Ishikawa (cell line): ENCODE measurements at regions not wholly inside any gene's neighbourhood (a gene's known extent, or its start where the extent isn't known, plus 50 kb on each side); places are given as distances from the start of the nearest gene placed in this dataset.

Source experiments
- CEBPB ChIP-seq: IDR thresholded peaks from 2 replicates; pipeline ENCODE4 v1.6.1; 2012
- CREB1 ChIP-seq: IDR thresholded peaks from 2 replicates; pipeline ENCODE4 v1.6.1; 2012; ENCODE audit warnings: low read depth
- EGR1 ChIP-seq: IDR thresholded peaks from 2 replicates; pipeline ENCODE4 v1.6.1; 2012
- EP300 ChIP-seq: IDR thresholded peaks from 2 replicates; pipeline ENCODE4 v1.6.1; 2012; ENCODE audit warnings: borderline replicate concordance
- FOXM1 ChIP-seq: IDR thresholded peaks from 2 replicates; pipeline ENCODE4 v1.6.1; 2012; ENCODE audit warnings: low read depth, borderline replicate concordance
- MAX ChIP-seq: IDR thresholded peaks from 2 replicates; pipeline ENCODE4 v1.6.1; 2012
- NFIC ChIP-seq: IDR thresholded peaks from 2 replicates; pipeline ENCODE4 v1.6.1; 2012
- RAD21 ChIP-seq: IDR thresholded peaks from 2 replicates; pipeline ENCODE4 v1.6.1; 2012; ENCODE audit warnings: low read depth
- REST ChIP-seq: IDR thresholded peaks from 2 replicates; pipeline ENCODE4 v1.6.1; 2012; ENCODE audit warnings: low read depth, mild to moderate bottlenecking
- TAF1 ChIP-seq: IDR thresholded peaks from 2 replicates; pipeline ENCODE4 v1.6.1; 2012; ENCODE audit warnings: low read depth, mild to moderate bottlenecking
- TCF12 ChIP-seq: IDR thresholded peaks from 2 replicates; pipeline ENCODE4 v1.6.1; 2012; ENCODE audit warnings: low read depth
- TEAD4 ChIP-seq: IDR thresholded peaks from 2 replicates; pipeline ENCODE4 v1.6.1; 2012
- USF1 ChIP-seq: IDR thresholded peaks from 2 replicates; pipeline ENCODE4 v1.6.1; 2012
- YY1 ChIP-seq: IDR thresholded peaks from 2 replicates; pipeline ENCODE4 v1.6.1; 2012; ENCODE audit warnings: low read depth
- ZBTB7A ChIP-seq: IDR thresholded peaks from 2 replicates; pipeline ENCODE4 v1.6.1; 2012; ENCODE audit warnings: low read depth

- TF ChIP-seq TAF1, result no peak
- no peak for TF ChIP-seq TEAD4
- TF ChIP-seq CEBPB, result no peak
- no peak for TF ChIP-seq USF1
- no peak for TF ChIP-seq EGR1
Observed at GRCh38 chr3:166453478-166453877, 616.3 kb upstream of the BCHE start.

GRCh38 chr3:166451997-166452396, 614.8 kb upstream of the BCHE start:
- TF ChIP-seq RAD21, result no peak
- TF ChIP-seq TCF12, result no peak
- TF ChIP-seq YY1, result no peak
- no peak for TF ChIP-seq EP300
- no peak for TF ChIP-seq EGR1
- TF ChIP-seq FOXM1, result no peak
- no peak for TF ChIP-seq NFIC
- no peak for TF ChIP-seq TAF1
- TF ChIP-seq CREB1, result no peak
- no peak for TF ChIP-seq ZBTB7A
- no peak for TF ChIP-seq MAX
- no peak for TF ChIP-seq CEBPB
- no peak for TF ChIP-seq USF1
- no peak for TF ChIP-seq TEAD4
- TF ChIP-seq REST, result no peak

- TF ChIP-seq EP300 (no peak), TAF1 (no peak), CREB1 (no peak), USF1 (no peak), MAX (no peak), NFIC (no peak), YY1 (no peak), TEAD4 (no peak), CEBPB (no peak), ZBTB7A (no peak), FOXM1 (no peak), RAD21 (no peak), TCF12 (no peak), EGR1 (no peak), REST (no peak)
Observed at GRCh38 chr3:166447513-166447912, 610.3 kb upstream of the BCHE start.

GRCh38 chr3:166446986-166447385, 609.8 kb upstream of the BCHE start:
- no peak for TF ChIP-seq FOXM1
- no peak for TF ChIP-seq EP300
- no peak for TF ChIP-seq ZBTB7A
- TF ChIP-seq NFIC, result no peak

GRCh38 chr3:166446291-166446690, 609.1 kb upstream of the BCHE start:
- TF ChIP-seq ZBTB7A, result no peak
- TF ChIP-seq REST, result no peak
